Renal pelvis (tissue), 1 donor: ENCODE measurements at regions not wholly inside any gene's neighbourhood (a gene's known extent, or its start where the extent isn't known, plus 50 kb on each side); places are given as distances from the start of the nearest gene placed in this dataset.
A peak's percentile ranks its signal among the peaks of the same experiment; 100 is the strongest.

ENCODE experiments used
- DNase-seq: peaks from one replicate; pipeline ENCODE4 v3.0.0-alpha.2; 2013

- no peak for DNase-seq
Measured at GRCh38 chr10:52645187-52645758, 127.3 kb downstream of the MBL2 start.

- DNase-seq: no peak
Measured at GRCh38 chr10:52649511-52649910, 123.1 kb downstream of the MBL2 start.

- DNase-seq: no peak
Measured at GRCh38 chr10:52650873-52651272, 121.7 kb downstream of the MBL2 start.

GRCh38 chr10:52651293-52651692 lies 121.3 kb downstream of the MBL2 start:
- DNase-seq: no peak

- no peak for DNase-seq
Measured at GRCh38 chr10:52652431-52653262, 119.9 kb downstream of the MBL2 start.

- DNase-seq: no peak
Measured at GRCh38 chr10:52653263-52653909, 119.2 kb downstream of the MBL2 start.

GRCh38 chr10:52654201-52654600 lies 118.4 kb downstream of the MBL2 start:
- DNase-seq: no peak

- no peak for DNase-seq
Measured at GRCh38 chr10:52658112-52658511, 114.5 kb downstream of the MBL2 start.

GRCh38 chr10:52659085-52659484 lies 113.5 kb downstream of the MBL2 start:
- DNase-seq: no peak

- DNase-seq: no peak
Measured at GRCh38 chr10:52662256-52662655, 110.3 kb downstream of the MBL2 start.

- no peak for DNase-seq
Measured at GRCh38 chr10:52663161-52663560, 109.4 kb downstream of the MBL2 start.

- DNase-seq: no peak
Measured at GRCh38 chr10:52664629-52665028, 108.0 kb downstream of the MBL2 start.

- no peak for DNase-seq
Measured at GRCh38 chr10:52665821-52666220, 106.8 kb downstream of the MBL2 start.

GRCh38 chr10:52666931-52667330 lies 105.7 kb downstream of the MBL2 start:
- DNase-seq: no peak

- DNase-seq: no peak
Measured at GRCh38 chr10:52668024-52668423, 104.6 kb downstream of the MBL2 start.

GRCh38 chr10:52672880-52673279 lies 99.7 kb downstream of the MBL2 start:
- DNase-seq: no peak

- no peak for DNase-seq
Measured at GRCh38 chr10:52673468-52673867, 99.1 kb downstream of the MBL2 start.

GRCh38 chr10:52674474-52674873 lies 98.1 kb downstream of the MBL2 start:
- DNase-seq: no peak

- DNase-seq: no peak
Measured at GRCh38 chr10:52677086-52677485, 95.5 kb downstream of the MBL2 start.

- DNase-seq: no peak
Measured at GRCh38 chr10:52678611-52679010, 94.0 kb downstream of the MBL2 start.

GRCh38 chr10:52679117-52679516 lies 93.5 kb downstream of the MBL2 start:
- DNase-seq: no peak

- peak; percentile 29 for DNase-seq
Measured at GRCh38 chr10:52682766-52683165, 89.8 kb downstream of the MBL2 start.

GRCh38 chr10:52683776-52684175 lies 88.8 kb downstream of the MBL2 start:
- DNase-seq: no peak
